ENCODE measurements at regions not wholly inside any gene's neighbourhood (a gene's known extent, or its start where the extent isn't known, plus 50 kb on each side); places are given as distances from the start of the nearest gene placed in this dataset.
"Not testable (repeated sequence)": the region's sequence is repeated elsewhere in the genome, so short reads cannot be mapped to it uniquely, and the experiment has no call there.

GRCh38 chr4:144421839-144422565 is 224.0 kb upstream of the HHIP start:
- CTCF ChIA-PET, result no interaction called here
- no peak for DNase-seq (ENCODE audit: extremely low spot score)
- POLR2A ChIA-PET, result interaction anchor here (0.5 kb wide), 1 partner anchor 1621 kb away, joined by 3 read pairs; no protein-coding TSS in a partner anchor
- TF ChIP-seq CTCF (IDR thresholded peaks at IDR 0.05; ENCODE audit: control extremely low read depth, extremely low read depth, low read depth, missing control alignments), result no peak

GRCh38 chr4:144423930-144424329 is 222.0 kb upstream of the HHIP start:
- DNase-seq (ENCODE audit: extremely low spot score), result no peak
- CTCF ChIA-PET, result interaction anchor here (1.8 to 2.0 kb wide), 2 partner anchors 10 to 76 kb away, joined by 4 to 5 read pairs; no protein-coding TSS in a partner anchor
- TF ChIP-seq CTCF (IDR thresholded peaks at IDR 0.05; ENCODE audit: control extremely low read depth, extremely low read depth, low read depth, missing control alignments), result no peak
- POLR2A ChIA-PET, result no interaction called here

- DNase-seq (ENCODE audit: extremely low spot score); POLR2A ChIA-PET; CTCF ChIA-PET: not testable (repeated sequence)
These were observed 219.9 kb upstream of the HHIP start for GRCh38 chr4:144426023-144426422.

- CTCF ChIA-PET, result no interaction called here
- TF ChIP-seq CTCF (IDR thresholded peaks at IDR 0.05; ENCODE audit: control extremely low read depth, extremely low read depth, low read depth, missing control alignments), result no peak
- POLR2A ChIA-PET, result no interaction called here
- DNase-seq (ENCODE audit: extremely low spot score), result no peak
These were observed 203.2 kb upstream of the HHIP start for GRCh38 chr4:144442713-144443112.

- CTCF ChIA-PET, result no interaction called here
- POLR2A ChIA-PET, result no interaction called here
- no peak for TF ChIP-seq CTCF (IDR thresholded peaks at IDR 0.05; ENCODE audit: control extremely low read depth, extremely low read depth, low read depth, missing control alignments)
- DNase-seq (ENCODE audit: extremely low spot score), result no peak
These were observed 196.3 kb upstream of the HHIP start for GRCh38 chr4:144449611-144450010.

GRCh38 chr4:144450526-144450925 is 195.4 kb upstream of the HHIP start:
- TF ChIP-seq CTCF (IDR thresholded peaks at IDR 0.05; ENCODE audit: control extremely low read depth, extremely low read depth, low read depth, missing control alignments), result no peak
- POLR2A ChIA-PET, result no interaction called here
- CTCF ChIA-PET, result no interaction called here
- DNase-seq (ENCODE audit: extremely low spot score), result no peak

- ChIA-PET POLR2A (no interaction called here), CTCF (interaction anchor here (1.1 kb wide), 1 partner anchor 29 kb away, joined by 3 read pairs; no protein-coding TSS in a partner anchor)
- TF ChIP-seq CTCF (IDR thresholded peaks at IDR 0.05; ENCODE audit: control extremely low read depth, extremely low read depth, low read depth, missing control alignments), result no peak
- no peak for DNase-seq (ENCODE audit: extremely low spot score)
These were observed 194.0 kb upstream of the HHIP start for GRCh38 chr4:144451766-144452450.
